ENCODE measurements at regions not wholly inside any gene's neighbourhood (a gene's known extent, or its start where the extent isn't known, plus 50 kb on each side); places are given as distances from the start of the nearest gene placed in this dataset.

- no peak for DNase-seq (ENCODE audit: low spot score)
- Histone ChIP-seq H3K4me3 (no peak overlapping the region), H3K27ac (no peak overlapping the region)
- no peak for TF ChIP-seq CTCF (IDR thresholded peaks at IDR 0.05)
Observed at GRCh38 chr12:125289970-125290369, 224.7 kb downstream of the AACS start.

GRCh38 chr12:125292700-125293099 lies 227.5 kb downstream of the AACS start:
- no peak for TF ChIP-seq CTCF (IDR thresholded peaks at IDR 0.05)
- Histone ChIP-seq H3K27ac (no peak overlapping the region), H3K4me3 (no peak overlapping the region)
- DNase-seq (ENCODE audit: low spot score) = no peak

- Histone ChIP-seq H3K4me3 (no peak overlapping the region), H3K27ac (no peak overlapping the region)
- no peak for TF ChIP-seq CTCF (IDR thresholded peaks at IDR 0.05)
- no peak for DNase-seq (ENCODE audit: low spot score)
Observed at GRCh38 chr12:125295550-125295949, 230.3 kb downstream of the AACS start.

- Histone ChIP-seq H3K4me3 (no peak overlapping the region), H3K27ac (no peak overlapping the region)
- no peak for DNase-seq (ENCODE audit: low spot score)
- TF ChIP-seq CTCF (IDR thresholded peaks at IDR 0.05) = no peak
Observed at GRCh38 chr12:125296701-125297100, 231.5 kb downstream of the AACS start.

- DNase-seq (ENCODE audit: low spot score) = peak; percentile 49
- TF ChIP-seq CTCF (IDR thresholded peaks at IDR 0.05) = no peak
- Histone ChIP-seq H3K4me3 (no peak overlapping the region), H3K27ac (no peak overlapping the region)
Observed at GRCh38 chr12:125299840-125300239, 234.6 kb downstream of the AACS start.

GRCh38 chr12:125300249-125300648 lies 235.0 kb downstream of the AACS start:
- Histone ChIP-seq H3K4me3 (no peak overlapping the region), H3K27ac (no peak overlapping the region)
- DNase-seq (ENCODE audit: low spot score) = peak; percentile 38
- TF ChIP-seq CTCF (IDR thresholded peaks at IDR 0.05) = no peak

- H3K4me3 ChIP-seq = no peak overlapping the region
- TF ChIP-seq CTCF (IDR thresholded peaks at IDR 0.05) = no peak
- H3K27ac ChIP-seq = no peak overlapping the region
- DNase-seq (ENCODE audit: low spot score) = no peak
Observed at GRCh38 chr12:125303337-125303736, 238.1 kb downstream of the AACS start.

All from coronary artery (tissue), 2 donors.